Fibroblast of pulmonary artery (primary cell): ENCODE measurements at regions not wholly inside any gene's neighbourhood (a gene's known extent, or its start where the extent isn't known, plus 50 kb on each side); places are given as distances from the start of the nearest gene placed in this dataset.

ENCODE experiments used
- DNase-seq: peaks from one replicate; pipeline ENCODE4 v3.0.0-alpha.2; 2010; ENCODE audit warnings: low read depth
- H3K4me3 ChIP-seq: replicated peaks from 2 replicates; pipeline ENCODE4 v1.5.1; 2011; ENCODE audit warnings: low read depth, mild to moderate bottlenecking, control low read depth, low read length, moderate library complexity
- TF ChIP-seq, protein P1 (sequence below): IDR thresholded peaks from 2 replicates; pipeline ENCODE4 v1.5.1; 2011; ENCODE audit warnings: mild to moderate bottlenecking, control low read depth, low read length, inconsistent platforms; ENCODE audit errors: missing control alignments

- H3K4me3 ChIP-seq = no peak overlapping the region
- TF ChIP-seq, protein P1, sequence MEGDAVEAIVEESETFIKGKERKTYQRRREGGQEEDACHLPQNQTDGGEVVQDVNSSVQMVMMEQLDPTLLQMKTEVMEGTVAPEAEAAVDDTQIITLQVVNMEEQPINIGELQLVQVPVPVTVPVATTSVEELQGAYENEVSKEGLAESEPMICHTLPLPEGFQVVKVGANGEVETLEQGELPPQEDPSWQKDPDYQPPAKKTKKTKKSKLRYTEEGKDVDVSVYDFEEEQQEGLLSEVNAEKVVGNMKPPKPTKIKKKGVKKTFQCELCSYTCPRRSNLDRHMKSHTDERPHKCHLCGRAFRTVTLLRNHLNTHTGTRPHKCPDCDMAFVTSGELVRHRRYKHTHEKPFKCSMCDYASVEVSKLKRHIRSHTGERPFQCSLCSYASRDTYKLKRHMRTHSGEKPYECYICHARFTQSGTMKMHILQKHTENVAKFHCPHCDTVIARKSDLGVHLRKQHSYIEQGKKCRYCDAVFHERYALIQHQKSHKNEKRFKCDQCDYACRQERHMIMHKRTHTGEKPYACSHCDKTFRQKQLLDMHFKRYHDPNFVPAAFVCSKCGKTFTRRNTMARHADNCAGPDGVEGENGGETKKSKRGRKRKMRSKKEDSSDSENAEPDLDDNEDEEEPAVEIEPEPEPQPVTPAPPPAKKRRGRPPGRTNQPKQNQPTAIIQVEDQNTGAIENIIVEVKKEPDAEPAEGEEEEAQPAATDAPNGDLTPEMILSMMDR = no peak
- no peak for DNase-seq
Observed at GRCh38 chr11:96506041-96506440, 116.2 kb downstream of the JRKL start.

DNA sequence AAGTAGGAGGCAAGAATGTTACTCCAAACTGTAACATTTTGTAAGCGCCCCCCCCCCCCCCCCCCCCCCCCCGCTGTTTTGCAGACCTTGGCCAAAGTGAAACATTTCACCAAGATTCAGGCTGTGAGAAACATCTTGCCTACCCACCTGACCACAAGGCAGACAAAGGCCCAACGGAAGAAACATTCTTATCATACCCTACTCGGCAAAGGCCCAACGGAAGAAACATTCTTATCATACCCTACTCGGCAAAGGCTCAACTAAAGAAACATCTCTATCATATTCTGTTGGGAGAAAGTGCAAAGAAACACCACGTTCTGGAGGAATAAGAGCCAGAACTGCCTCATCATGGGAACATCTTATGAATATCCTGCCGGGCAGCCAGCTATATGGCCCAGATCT, 117.1 kb downstream of the JRKL start:
- TF ChIP-seq, protein P1 = no peak
- DNase-seq = no peak
- H3K4me3 ChIP-seq = no peak overlapping the region

GRCh38 chr11:96508861-96509260, 119.0 kb downstream of the JRKL start:
- H3K4me3 ChIP-seq = no peak overlapping the region
- no peak for DNase-seq
- TF ChIP-seq, protein P1 = no peak

GRCh38 chr11:96520939-96521338, 131.1 kb downstream of the JRKL start:
- DNase-seq = no peak
- H3K4me3 ChIP-seq = no peak overlapping the region
- TF ChIP-seq, protein P1 = no peak

DNA sequence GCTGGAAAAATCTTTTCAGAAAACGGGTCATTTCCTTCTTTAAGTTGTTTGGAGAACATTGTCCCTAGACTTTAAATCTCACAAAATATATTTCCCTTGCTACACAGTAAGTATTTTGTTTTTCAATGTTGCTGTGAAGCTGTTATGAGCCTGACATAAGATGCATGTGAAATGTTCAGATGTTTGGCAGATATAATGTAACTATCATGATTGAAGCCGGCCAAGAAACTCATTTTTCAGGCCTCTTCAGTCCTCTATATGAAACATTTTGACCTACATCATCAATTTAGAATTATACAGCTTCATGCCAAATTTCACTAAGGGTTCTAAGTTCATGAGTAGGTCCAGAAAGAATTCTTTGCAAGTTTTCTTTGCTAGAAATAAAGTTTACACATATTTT, 133.8 kb downstream of the JRKL start:
- no peak overlapping the region for H3K4me3 ChIP-seq
- TF ChIP-seq, protein P1 = no peak
- no peak for DNase-seq

GRCh38 chr11:96524475-96524874, 134.7 kb downstream of the JRKL start:
- peak; percentile 10 for DNase-seq
- TF ChIP-seq, protein P1 = peak; percentile 21
- no peak overlapping the region for H3K4me3 ChIP-seq

DNA sequence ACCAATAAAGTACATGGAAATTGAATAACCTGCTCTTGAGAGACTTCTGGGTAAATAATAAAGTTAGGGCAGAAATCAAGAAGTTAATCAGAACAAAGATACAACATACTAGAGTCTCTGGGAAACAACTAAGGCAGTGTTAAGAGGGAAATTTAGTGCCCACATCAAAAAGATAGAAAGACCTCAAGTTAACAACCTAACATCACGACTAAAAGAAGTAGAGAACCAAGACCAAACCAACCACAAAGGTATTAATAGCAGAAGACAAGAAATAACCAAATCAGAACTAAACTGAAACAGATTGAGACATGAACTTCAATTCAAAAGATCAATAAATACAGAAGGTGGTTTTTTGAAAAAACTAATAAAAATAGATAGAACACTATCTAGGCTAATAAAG, 140.7 kb downstream of the JRKL start:
- TF ChIP-seq, protein P1 = no peak
- no peak overlapping the region for H3K4me3 ChIP-seq

More for the DNA sequence above, 140.7 kb downstream of the JRKL start:
- no peak for DNase-seq
